ENCODE measurements at regions not wholly inside any gene's neighbourhood (a gene's known extent, or its start where the extent isn't known, plus 50 kb on each side); places are given as distances from the start of the nearest gene placed in this dataset.

DNA sequence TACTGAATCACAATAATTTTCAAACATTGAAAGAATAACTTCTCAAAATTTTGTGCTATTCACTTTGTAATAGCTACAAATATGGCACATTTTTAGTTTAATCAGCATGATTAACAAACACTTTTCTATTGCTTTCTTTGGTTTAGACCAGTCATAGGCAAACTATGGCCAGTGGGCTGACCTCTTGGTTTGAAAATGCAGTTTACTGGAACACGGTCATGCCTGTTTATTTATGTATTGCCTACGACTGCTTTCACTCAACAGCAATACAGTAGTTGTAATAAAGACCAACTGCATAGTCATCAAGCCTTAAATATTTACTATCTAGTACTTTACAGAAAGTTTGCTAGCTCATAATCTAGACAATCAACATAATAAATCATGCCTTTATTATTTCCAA lies 810.8 kb downstream of the TLE1 start:
- Histone ChIP-seq H3K9ac (ENCODE audit: extremely low read depth, insufficient read length, low read length) (no peak overlapping the region), H2BK12ac (ENCODE audit: insufficient read length, low read depth, low read length) (no peak overlapping the region), H2BK20ac (ENCODE audit: low read depth, low read length, poor library complexity, severe bottlenecking) (no peak overlapping the region), H3K79me1 (ENCODE audit: insufficient read depth, low read depth, low read length, poor library complexity, severe bottlenecking) (no peaks in the 10 kb centered on the region), H4K5ac (ENCODE audit: insufficient read length, low read depth, low read length) (no peak overlapping the region), H3K4ac (ENCODE audit: low read depth, low read length) (no peak overlapping the region), H4K20me1 (ENCODE audit: control insufficient read depth, insufficient read depth, insufficient read length) (no peaks in the 10 kb centered on the region), H3K18ac (ENCODE audit: insufficient read length, low read depth, low read length) (no peak overlapping the region), H2BK120ac (ENCODE audit: low read depth, low read length, poor library complexity, severe bottlenecking) (no peak overlapping the region), H2BK15ac (ENCODE audit: low read depth, low read length) (no peak overlapping the region), H3K23me2 (ENCODE audit: insufficient read length, low read depth, low read length, poor library complexity, severe bottlenecking) (no peaks in the 10 kb centered on the region), H3K9me3 (ENCODE audit: control insufficient read depth, low read depth, low read length) (no peaks in the 10 kb centered on the region), H3T11ph (ENCODE audit: low read length) (no peak overlapping the region), H3K4me1 (ENCODE audit: insufficient read depth, low read length) (peaks cover 5% of the 10 kb centered on the region; the same call in 1 of the 2 replicates), H3K14ac (ENCODE audit: insufficient read depth, low read length) (no peak overlapping the region), H3K79me2 (ENCODE audit: insufficient read depth, low read length) (no peaks in the 10 kb centered on the region), H3K23ac (ENCODE audit: insufficient read length, low read depth, low read length) (no peak overlapping the region), H2AK5ac (ENCODE audit: insufficient read length, low read length) (no peak overlapping the region), H3K4me2 (ENCODE audit: insufficient read depth, insufficient read length, low read length) (no peak overlapping the region), H3K56ac (ENCODE audit: insufficient read length, low read depth, low read length) (no peak overlapping the region), H2BK5ac (ENCODE audit: insufficient read length, low read length) (no peak overlapping the region), H3K27me3 (ENCODE audit: insufficient read depth, low read length) (no peaks in the 10 kb centered on the region), H4K8ac (replicated peaks; ENCODE audit: insufficient read length, low read depth, low read length) (no peak overlapping the region), H2AFZ (ENCODE audit: low read length) (no peak overlapping the region), H4K91ac (ENCODE audit: insufficient read length, low read depth, low read length) (no peak overlapping the region), H3K27ac (ENCODE audit: insufficient read length, low read depth, low read length) (no peak overlapping the region)
- Mint-ChIP-seq H3K4me3 (no peak overlapping the region), H3K27ac (no peak overlapping the region), H3K36me3 (ENCODE audit: insufficient read depth in 1 of 3, low read depth in 3 of 3) (no peaks in the 10 kb centered on the region; a peak in 1 of 7 replicates), H3K27me3 (ENCODE audit: low read depth) (no peaks in the 10 kb centered on the region), H3K9me3 (no peaks in the 10 kb centered on the region), H3K4me1 (peaks cover 17 to 18% of the 10 kb centered on the region in 2 experiments)
- WGBS (ENCODE audit: extremely low coverage, insufficient read length, low lambda C conversion rate): no CpG with 5 or more reads among the region's 2 CpGs
- TF ChIP-seq, protein P1, sequence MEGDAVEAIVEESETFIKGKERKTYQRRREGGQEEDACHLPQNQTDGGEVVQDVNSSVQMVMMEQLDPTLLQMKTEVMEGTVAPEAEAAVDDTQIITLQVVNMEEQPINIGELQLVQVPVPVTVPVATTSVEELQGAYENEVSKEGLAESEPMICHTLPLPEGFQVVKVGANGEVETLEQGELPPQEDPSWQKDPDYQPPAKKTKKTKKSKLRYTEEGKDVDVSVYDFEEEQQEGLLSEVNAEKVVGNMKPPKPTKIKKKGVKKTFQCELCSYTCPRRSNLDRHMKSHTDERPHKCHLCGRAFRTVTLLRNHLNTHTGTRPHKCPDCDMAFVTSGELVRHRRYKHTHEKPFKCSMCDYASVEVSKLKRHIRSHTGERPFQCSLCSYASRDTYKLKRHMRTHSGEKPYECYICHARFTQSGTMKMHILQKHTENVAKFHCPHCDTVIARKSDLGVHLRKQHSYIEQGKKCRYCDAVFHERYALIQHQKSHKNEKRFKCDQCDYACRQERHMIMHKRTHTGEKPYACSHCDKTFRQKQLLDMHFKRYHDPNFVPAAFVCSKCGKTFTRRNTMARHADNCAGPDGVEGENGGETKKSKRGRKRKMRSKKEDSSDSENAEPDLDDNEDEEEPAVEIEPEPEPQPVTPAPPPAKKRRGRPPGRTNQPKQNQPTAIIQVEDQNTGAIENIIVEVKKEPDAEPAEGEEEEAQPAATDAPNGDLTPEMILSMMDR (conservative IDR thresholded peaks at IDR 0.05): no peak
- DNase-seq: no peak

Measured in H9 (cell line).